Lower lobe of right lung (tissue), 2 donors: ENCODE measurements at regions not wholly inside any gene's neighbourhood (a gene's known extent, or its start where the extent isn't known, plus 50 kb on each side); places are given as distances from the start of the nearest gene placed in this dataset.

ENCODE experiments used
- ATAC-seq, 2 donors: fragments of 200-7000 bp; cut with Tn5 transposase; one replicate each; pipeline ENCODE4 v1.9.1; 2020 to 2022; ENCODE audit warnings: mild to moderate bottlenecking in 2 of 2, moderate library complexity in 2 of 2
- DNase-seq: peaks from one replicate; pipeline ENCODE4 v3.0.0-alpha.2; 2020
- H3K27ac ChIP-seq: fragments of 200-600 bp; one replicate; pipeline ENCODE4 v1.8.0; 2022
- H3K27me3 ChIP-seq: fragments of 200-600 bp; one replicate; pipeline ENCODE4 v1.8.0; 2022; ENCODE audit warnings: low read depth
- H3K36me3 ChIP-seq: fragments of 200-600 bp; one replicate; pipeline ENCODE4 v1.8.0; 2022; ENCODE audit warnings: mild to moderate bottlenecking
- H3K4me1 ChIP-seq: fragments of 200-600 bp; one replicate; pipeline ENCODE4 v1.8.0; 2022
- H3K4me3 ChIP-seq: fragments of 200-600 bp; one replicate; pipeline ENCODE4 v1.8.0; 2022; ENCODE audit warnings: mild to moderate bottlenecking
- H3K9me3 ChIP-seq: fragments of 200-600 bp; one replicate; pipeline ENCODE4 v1.8.0; 2022
- CTCF ChIP-seq: fragments of 200-600 bp; IDR thresholded peaks from one replicate; pipeline ENCODE4 v1.8.0; 2022; ENCODE audit warnings: antibody characterized with exemption, mild to moderate bottlenecking
- intact Hi-C: fragments of 100-400 bp; cut with DNase I; formaldehyde crosslinking; loops from one replicate; pipeline ENCODE4 v1.11.0; 2022
- donor health status: DM: no; HTN: yes; CAD: no; lungs with severe emphysema.

GRCh38 chr2:190819840-190820301, 60.8 kb upstream of the GLS start:
- ATAC-seq = no peak
- Histone ChIP-seq H3K4me3 (no peak overlapping the region), H3K36me3 (no peaks in the 10 kb centered on the region), H3K27me3 (no peaks in the 10 kb centered on the region), H3K4me1 (no peaks in the 10 kb centered on the region), H3K27ac (no peak overlapping the region), H3K9me3 (no peaks in the 10 kb centered on the region)
- intact Hi-C loops = no loop called here
- no peak for DNase-seq
- no peak for TF ChIP-seq CTCF

- no peaks in the 10 kb centered on the region for H3K27me3 ChIP-seq
- H3K4me1 ChIP-seq = no peaks in the 10 kb centered on the region
- H3K36me3 ChIP-seq = no peaks in the 10 kb centered on the region
- DNase-seq (no peak), ATAC-seq (no peak)
- H3K4me3 ChIP-seq = no peak overlapping the region
- H3K9me3 ChIP-seq = no peaks in the 10 kb centered on the region
- no peak overlapping the region for H3K27ac ChIP-seq
- intact Hi-C loops = no loop called here
- no peak for TF ChIP-seq CTCF
Observed at GRCh38 chr2:190820416-190820815, 60.2 kb upstream of the GLS start.

GRCh38 chr2:190822043-190822442, 58.6 kb upstream of the GLS start:
- TF ChIP-seq CTCF = no peak
- no peak overlapping the region for H3K27ac ChIP-seq
- H3K4me1 ChIP-seq = no peaks in the 10 kb centered on the region
- intact Hi-C loops = no loop called here
- H3K36me3 ChIP-seq = no peaks in the 10 kb centered on the region
- H3K9me3 ChIP-seq = no peaks in the 10 kb centered on the region
- H3K4me3 ChIP-seq = no peak overlapping the region
- H3K27me3 ChIP-seq = no peaks in the 10 kb centered on the region
- ATAC-seq (no peak), DNase-seq (no peak)

- no peaks in the 10 kb centered on the region for H3K27me3 ChIP-seq
- ATAC-seq = peak; percentile 77 to 91
- no peaks in the 10 kb centered on the region for H3K36me3 ChIP-seq
- no peak overlapping the region for H3K4me3 ChIP-seq
- no peak overlapping the region for H3K27ac ChIP-seq
- no peaks in the 10 kb centered on the region for H3K4me1 ChIP-seq
- no peaks in the 10 kb centered on the region for H3K9me3 ChIP-seq
- DNase-seq = no peak
- intact Hi-C loops = no loop called here
- no peak for TF ChIP-seq CTCF
Observed at GRCh38 chr2:190827720-190828119, 52.9 kb upstream of the GLS start.

- Histone ChIP-seq H3K9me3 (no peaks in the 10 kb centered on the region), H3K27ac (no peak overlapping the region), H3K4me1 (no peaks in the 10 kb centered on the region), H3K36me3 (no peaks in the 10 kb centered on the region), H3K27me3 (no peaks in the 10 kb centered on the region), H3K4me3 (no peak overlapping the region)
- TF ChIP-seq CTCF = no peak
- DNase-seq = no peak
- no peak for ATAC-seq
- intact Hi-C loops = no loop called here
Observed at GRCh38 chr2:190829642-190830041, 51.0 kb upstream of the GLS start.
